Left ventricle myocardium superior (tissue), 1 donor: ENCODE measurements at regions not wholly inside any gene's neighbourhood (a gene's known extent, or its start where the extent isn't known, plus 50 kb on each side); places are given as distances from the start of the nearest gene placed in this dataset.
"Not testable (repeated sequence)": the region's sequence is repeated elsewhere in the genome, so short reads cannot be mapped to it uniquely, and the experiment has no call there.

Experiments used
- ATAC-seq: fragments of 200-7000 bp; cut with Tn5 transposase; one replicate; pipeline ENCODE4 v1.9.1; 2020; ENCODE audit warnings: mild to moderate bottlenecking, moderate library complexity
- DNase-seq: peaks from one replicate; pipeline ENCODE4 v3.0.0-alpha.2; 2020
- intact Hi-C: fragments of 100-400 bp; cut with micrococcal nuclease; formaldehyde crosslinking; loops from one replicate; pipeline ENCODE4 v1.11.0; 2022
- donor health status: DM: no; HTN: yes; CAD: no; lungs with severe emphysema.

DNA sequence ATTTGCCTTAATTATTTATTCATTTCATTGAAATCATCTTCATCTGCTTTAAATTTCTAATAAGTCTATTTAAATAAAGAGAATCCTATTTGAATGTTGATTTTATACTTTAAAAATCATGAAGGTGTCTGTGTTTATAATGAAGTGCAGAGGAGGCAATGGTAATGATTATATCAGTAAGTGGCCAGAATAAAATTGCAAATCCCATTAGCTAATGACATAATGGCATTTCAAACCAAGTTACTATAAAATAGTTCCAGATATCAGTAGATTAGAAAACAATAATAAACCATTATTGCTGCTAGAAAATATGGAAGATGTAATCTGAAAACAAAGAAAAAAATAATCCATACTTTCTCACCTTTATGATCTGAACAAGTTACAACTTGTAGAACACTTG, 647.8 kb upstream of the KLHL1 start:
- DNase-seq (no peak), ATAC-seq (no peak)
- intact Hi-C loops: no loop called here

DNA sequence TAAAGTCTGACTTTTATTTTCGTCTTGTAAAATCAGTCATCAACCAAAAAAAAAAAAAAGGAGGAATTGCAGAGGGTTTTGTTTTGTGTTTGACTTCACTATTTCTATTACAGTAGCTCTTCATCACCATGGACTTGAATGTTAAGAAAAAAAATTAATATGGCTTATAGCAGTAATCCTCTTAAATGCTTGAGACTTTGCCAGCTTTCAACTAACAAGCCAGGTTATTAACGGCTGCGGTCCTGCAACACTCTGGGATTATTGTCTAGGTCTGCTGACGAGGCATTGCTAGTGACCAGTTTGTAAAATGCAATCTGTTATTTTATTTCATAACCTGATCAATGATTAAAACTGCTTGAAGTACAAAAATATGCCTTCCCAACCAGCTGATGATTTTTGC, 647.2 kb upstream of the KLHL1 start:
- ATAC-seq (no peak), DNase-seq (no peak)
- intact Hi-C loops: no loop called here

GRCh38 chr13:70747262-70747661, 639.0 kb upstream of the KLHL1 start:
- intact Hi-C loops: no loop called here
- no peak for ATAC-seq

DNA sequence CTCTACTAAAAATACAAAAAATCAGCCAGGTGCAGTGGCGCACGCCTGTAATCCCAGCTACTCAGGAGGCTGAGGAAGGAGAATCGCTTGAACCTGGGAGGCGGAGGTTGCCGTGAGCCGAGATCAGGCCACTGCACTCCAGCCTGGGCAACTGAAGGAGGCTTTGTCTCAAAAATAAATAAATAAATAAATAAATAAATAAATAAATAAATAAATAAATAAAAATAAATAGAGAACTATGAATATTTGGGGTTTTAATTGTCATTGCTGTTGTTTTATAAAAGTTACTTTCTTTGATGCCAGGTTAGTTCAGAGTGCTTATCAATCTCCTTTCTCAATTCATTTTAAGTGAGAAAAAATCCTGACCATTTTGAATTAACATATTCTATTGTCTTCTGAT, 638.2 kb upstream of the KLHL1 start:
- intact Hi-C loops, DNase-seq, ATAC-seq: not testable (repeated sequence)

More at GRCh38 chr13:70747262-70747661, 639.0 kb upstream of the KLHL1 start:
- DNase-seq: no peak

DNA sequence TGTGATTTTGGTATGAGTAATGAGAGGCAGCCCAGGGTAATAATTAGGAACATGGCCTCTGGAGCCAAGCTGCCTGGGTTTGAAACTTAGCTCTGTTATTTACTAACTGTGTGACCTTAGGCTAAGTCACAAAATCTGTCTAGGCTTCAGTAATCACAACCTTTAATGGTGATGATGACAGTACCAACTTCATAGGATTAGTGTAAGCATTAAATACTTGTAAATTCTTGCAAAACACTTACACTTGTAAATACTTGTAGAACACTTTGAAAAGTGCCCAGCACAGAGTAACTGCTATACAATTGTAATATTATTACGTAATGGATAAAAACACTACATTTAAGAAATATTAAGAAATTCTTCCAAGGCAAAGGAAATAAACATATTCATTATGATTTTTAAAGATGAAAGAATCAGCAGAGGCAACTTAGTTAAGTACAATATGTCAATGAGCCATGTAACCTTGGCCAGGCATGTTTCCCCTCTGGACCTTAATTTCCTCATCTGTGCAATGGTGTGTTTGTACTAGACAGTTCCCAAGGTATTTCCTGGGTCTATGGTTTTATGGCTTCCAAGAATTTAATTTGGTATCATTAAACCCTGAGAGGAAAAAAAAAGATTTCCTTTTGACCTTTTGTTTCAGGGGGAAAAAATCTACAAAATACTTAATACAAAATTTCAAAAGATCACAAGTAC, 628.5 kb upstream of the KLHL1 start:
- ATAC-seq: no peak
- no peak for DNase-seq
- intact Hi-C loops: no loop called here

DNA sequence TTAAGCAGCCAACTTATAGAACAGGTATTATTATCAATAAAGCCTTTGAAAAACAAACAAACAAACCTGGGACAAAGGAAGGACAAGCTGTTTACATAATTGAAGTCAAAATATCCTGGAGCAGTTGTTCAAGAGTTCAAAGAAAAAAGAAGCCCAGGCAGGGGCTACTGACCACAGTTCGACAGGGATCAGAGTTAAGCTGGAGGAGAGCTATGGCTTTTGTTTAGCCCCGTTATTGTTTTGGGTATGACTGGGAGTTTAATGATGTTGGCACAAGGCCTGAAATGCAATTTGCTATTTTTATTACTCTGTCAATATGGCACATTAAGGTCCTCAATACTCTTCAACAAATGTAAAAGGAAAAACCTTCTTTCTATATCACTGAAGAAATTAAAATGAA, 624.4 kb upstream of the KLHL1 start:
- DNase-seq (no peak), ATAC-seq (no peak)
- intact Hi-C loops: no loop called here

GRCh38 chr13:70729369-70729768, 621.1 kb upstream of the KLHL1 start:
- ATAC-seq (no peak), DNase-seq (no peak)
- intact Hi-C loops: no loop called here

DNA sequence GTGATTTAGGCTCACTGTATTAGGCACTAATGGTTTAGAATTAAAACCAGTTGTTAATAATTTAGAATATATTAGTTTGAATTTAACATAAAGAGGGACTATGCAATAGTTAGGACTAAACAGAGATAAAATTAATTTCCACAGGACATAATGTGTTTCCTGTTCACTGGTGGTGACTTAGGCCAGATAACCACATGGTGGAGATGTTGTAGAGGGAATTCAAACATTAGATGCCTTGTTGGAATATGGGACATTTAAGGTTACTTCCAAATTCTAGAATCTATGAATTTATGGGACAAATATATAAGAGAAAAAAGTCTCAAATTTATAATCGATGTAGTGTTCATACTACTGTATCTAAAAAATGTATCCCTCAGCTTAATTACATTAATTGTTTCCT, 615.5 kb upstream of the KLHL1 start:
- DNase-seq (no peak), ATAC-seq (no peak)
- intact Hi-C loops: no loop called here

GRCh38 chr13:70720386-70720785, 612.1 kb upstream of the KLHL1 start:
- no peak for DNase-seq
- intact Hi-C loops: no loop called here
- no peak for ATAC-seq

- intact Hi-C loops: no loop called here
- ATAC-seq (no peak), DNase-seq (no peak)
Observed at GRCh38 chr13:70714993-70715392, 606.7 kb upstream of the KLHL1 start.

- intact Hi-C loops: no loop called here
- ATAC-seq (no peak), DNase-seq (no peak)
Observed at GRCh38 chr13:70708775-70709174, 600.5 kb upstream of the KLHL1 start.

DNA sequence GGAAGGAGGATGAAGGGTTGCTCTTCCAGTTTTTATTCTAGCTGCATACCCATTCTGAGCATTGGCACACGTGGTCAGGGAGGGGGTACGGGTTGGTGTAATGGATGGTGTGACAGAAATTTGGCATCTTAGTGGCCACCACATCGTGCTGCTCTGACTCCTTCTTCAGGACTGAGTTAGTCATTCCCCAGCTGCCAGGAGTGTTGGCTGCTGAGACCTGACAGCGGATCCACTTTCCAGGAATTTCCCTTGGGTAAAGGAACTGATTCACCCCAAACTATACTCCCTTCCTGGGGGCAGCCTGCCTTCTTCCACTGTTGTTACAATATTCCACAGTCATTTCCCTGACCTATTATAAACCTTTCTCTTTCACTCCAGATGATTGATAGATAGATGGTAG, 595.5 kb upstream of the KLHL1 start:
- ATAC-seq (no peak), DNase-seq (no peak)
- intact Hi-C loops: no loop called here

DNA sequence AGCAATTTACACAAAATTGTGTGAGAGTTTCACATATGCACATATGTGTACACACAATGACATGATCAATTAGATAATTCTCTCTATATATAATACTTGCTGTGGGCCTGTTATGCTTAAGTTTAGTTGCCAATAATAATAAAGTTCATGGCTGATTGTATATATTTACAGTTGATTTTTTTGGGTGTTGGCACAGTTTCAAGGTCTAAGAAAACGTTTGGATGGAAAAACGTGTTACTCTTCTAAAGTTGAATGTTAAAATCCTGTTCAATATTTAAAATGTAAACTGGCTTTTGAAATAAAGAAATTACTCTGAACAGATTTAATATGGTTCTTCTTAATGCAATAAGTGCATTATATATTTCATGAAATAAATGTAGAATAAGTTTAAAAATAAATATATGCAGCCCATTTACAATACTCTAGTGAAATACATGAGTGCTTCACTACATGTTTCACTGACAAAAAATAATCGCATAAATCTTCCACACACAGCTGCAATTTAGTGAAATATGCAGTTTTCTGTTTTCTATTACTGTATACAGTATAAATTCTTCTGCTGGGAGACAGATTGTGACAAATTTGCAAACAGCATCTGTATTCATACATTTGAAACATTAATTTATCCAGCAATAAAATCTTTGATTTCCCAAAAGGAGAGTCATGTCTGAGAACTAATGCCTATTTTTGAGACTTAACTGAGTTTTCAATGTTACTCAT, 586.9 kb upstream of the KLHL1 start:
- DNase-seq (no peak), ATAC-seq (no peak)
- intact Hi-C loops: no loop called here

DNA sequence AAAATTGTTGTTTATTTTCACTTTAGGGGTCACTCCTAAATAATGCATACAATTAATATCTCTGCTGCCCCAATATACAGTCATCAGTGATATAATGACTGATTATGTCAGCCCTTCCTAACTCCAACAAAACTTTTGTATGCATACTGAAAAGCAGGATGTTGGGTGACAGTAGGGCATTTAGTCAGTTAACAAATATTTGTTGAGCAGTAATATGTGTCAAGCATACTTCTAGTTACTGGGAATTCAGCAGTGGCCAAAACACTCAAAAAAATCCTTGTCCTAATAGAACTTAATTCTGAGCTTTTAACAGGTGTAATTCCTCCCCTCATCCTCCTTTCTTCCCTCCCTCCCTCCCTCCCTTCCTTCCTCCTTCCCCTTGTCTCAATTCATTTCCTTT, 560.7 kb upstream of the KLHL1 start:
- intact Hi-C loops: no loop called here
- DNase-seq: no peak

DNA sequence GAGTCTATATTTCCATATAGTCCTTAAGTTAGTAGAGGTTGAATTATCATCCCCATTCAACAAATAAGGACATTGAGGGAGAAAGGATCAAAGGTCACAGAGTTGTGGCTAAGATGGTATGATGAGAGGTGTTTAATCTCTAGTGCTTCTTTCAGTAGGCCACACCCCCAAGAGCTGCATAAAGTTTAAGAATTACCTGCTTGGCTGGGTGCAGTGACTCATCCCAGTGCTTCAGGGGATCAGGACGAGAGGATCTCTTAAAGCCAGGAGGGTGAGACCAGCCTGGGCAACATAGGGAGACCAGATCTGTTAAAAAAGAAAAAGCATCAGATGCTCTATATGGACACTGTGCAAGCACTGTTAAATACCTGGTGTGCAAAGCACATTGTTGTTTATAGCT, 560.0 kb upstream of the KLHL1 start:
- intact Hi-C loops: no loop called here
- DNase-seq (no peak), ATAC-seq (no peak)

More for the DNA sequence above, 560.7 kb upstream of the KLHL1 start:
- ATAC-seq: no peak

DNA sequence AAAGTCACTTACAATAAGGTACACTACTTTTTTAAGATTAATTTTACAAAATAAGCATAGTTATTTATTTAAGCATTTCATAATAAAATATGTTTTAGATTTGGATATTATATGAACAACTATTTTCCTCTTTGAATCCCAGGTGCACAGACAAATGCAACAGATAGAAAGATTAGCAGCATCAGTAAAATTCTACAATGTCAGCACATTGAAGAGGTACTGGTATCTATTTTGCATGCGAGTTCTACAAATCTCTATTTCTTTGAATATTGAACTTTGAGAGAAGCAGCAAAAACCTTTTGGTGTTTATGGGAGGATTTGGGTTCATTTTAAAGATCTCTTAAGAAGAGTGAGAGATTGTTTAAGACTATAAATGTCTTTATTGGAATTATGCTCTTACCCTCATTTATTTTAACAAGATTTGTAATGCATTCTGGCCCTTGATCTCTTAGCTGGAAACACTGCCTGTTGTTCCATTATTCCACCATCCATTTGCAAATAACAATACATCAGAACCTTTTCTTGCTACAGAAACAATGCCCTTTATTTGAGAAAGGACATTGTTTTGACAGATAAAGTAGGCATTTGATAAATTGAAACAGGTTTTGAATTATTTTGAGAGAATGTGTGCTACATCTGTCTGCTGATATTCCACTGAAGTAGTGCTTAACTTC, 558.8 kb upstream of the KLHL1 start:
- intact Hi-C loops: no loop called here
- no peak for DNase-seq
- no peak for ATAC-seq

- ATAC-seq (no peak), DNase-seq (no peak)
- intact Hi-C loops: no loop called here
Observed at GRCh38 chr13:70662231-70662940, 554.1 kb upstream of the KLHL1 start.

DNA sequence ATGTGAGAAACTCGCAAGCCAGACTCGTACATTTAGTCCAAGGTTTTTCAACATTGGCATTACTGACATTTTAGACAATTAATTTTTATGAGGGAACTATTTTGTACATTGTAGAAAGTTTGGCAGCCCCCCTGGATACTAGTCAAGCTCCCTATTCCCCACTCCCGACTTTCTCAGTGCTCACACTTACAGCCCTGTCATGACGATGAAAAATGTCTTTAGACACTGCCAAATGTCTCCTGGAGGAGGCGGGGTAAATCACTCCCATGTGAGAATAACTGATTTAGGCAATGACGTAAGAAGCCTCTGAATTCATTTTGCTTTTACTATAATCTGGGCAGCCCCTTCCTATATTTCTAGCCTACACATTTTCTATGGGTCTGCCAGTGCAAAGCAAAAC, 535.8 kb upstream of the KLHL1 start:
- intact Hi-C loops: no loop called here
- no peak for ATAC-seq

GRCh38 chr13:70634893-70635292, 526.6 kb upstream of the KLHL1 start:
- intact Hi-C loops: no loop called here
- ATAC-seq (no peak), DNase-seq (no peak)

More for the DNA sequence above, 535.8 kb upstream of the KLHL1 start:
- no peak for DNase-seq

GRCh38 chr13:70630247-70630646, 522.0 kb upstream of the KLHL1 start:
- intact Hi-C loops: no loop called here
- no peak for ATAC-seq
- no peak for DNase-seq
